Calu3 (cell line): ENCODE measurements at regions not wholly inside any gene's neighbourhood (a gene's known extent, or its start where the extent isn't known, plus 50 kb on each side); places are given as distances from the start of the nearest gene placed in this dataset.

Experiments used
- BruUV-seq: library from RNA; stranded (reverse); fragments of 400-500 nt; replicated peaks from 2 replicates; lab custom pipeline; 2021; lab: Mats Ljungman, UMichigan
- CTCF ChIA-PET: fragments of 300-600 bp; sonication (Branson Sonifier 250); formaldehyde crosslinking; loops from one replicate; lab custom pipeline; 2022; ENCODE audit warnings: antibody characterized with exemption; lab: Charles Lee
- DNase-seq: peaks from one replicate; pipeline ENCODE4 v3.0.0; 2022
- H3K27ac Mint-ChIP-seq: one replicate; pipeline ENCODE4 v1.8.0; 2022; ENCODE audit warnings: mixed read lengths; ENCODE audit not compliant: unreplicated experiment
- H3K27me3 Mint-ChIP-seq: one replicate; pipeline ENCODE4 v1.8.0; 2022; ENCODE audit warnings: mixed read lengths; ENCODE audit not compliant: unreplicated experiment
- H3K36me3 Mint-ChIP-seq: one replicate; pipeline ENCODE4 v1.8.0; 2022; ENCODE audit warnings: mild to moderate bottlenecking, moderate library complexity, mixed read lengths; ENCODE audit not compliant: insufficient read depth, unreplicated experiment
- H3K4me1 Mint-ChIP-seq: one replicate; pipeline ENCODE4 v1.8.0; 2022; ENCODE audit warnings: mild to moderate bottlenecking, low read depth, mixed read lengths; ENCODE audit not compliant: unreplicated experiment
- H3K4me3 Mint-ChIP-seq: one replicate; pipeline ENCODE4 v1.8.0; 2022; ENCODE audit warnings: mild to moderate bottlenecking, low read depth, moderate library complexity, mixed read lengths; ENCODE audit not compliant: unreplicated experiment
- H3K9me3 Mint-ChIP-seq: one replicate; pipeline ENCODE4 v1.8.0; 2022; ENCODE audit warnings: low read depth, mixed read lengths; ENCODE audit not compliant: unreplicated experiment
- intact Hi-C: fragments of 100-400 bp; cut with micrococcal nuclease; formaldehyde crosslinking; loops from one replicate; pipeline ENCODE4 v1.10.0; 2022; ENCODE audit not compliant: unreplicated experiment
- TF ChIP-seq, protein P1 (sequence below): fragments of 200-600 bp; IDR thresholded peaks from one replicate; pipeline ENCODE4 v1.8.0; 2022; ENCODE audit warnings: antibody characterized with exemption; ENCODE audit not compliant: unreplicated experiment

DNA sequence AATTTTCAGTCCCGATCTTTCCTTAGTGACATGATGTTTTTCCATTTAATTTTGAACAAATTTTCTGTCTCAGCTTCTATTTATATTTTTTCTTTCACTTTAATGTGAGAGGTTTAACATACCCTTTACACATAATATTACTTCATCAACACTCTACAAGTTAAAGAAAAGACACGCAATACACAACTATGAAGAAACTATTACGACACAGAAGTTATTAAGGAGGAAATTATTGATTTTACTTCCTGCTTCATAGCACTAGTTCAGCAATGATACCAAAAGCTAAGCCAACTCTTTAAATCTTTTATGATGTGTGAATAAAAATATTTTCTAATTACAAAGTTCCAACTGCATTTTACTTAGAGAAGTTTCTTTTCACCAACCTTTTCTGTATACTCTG is 432.3 kb upstream of the DAB2 start:
- no peak for DNase-seq
- Mint-ChIP-seq H3K27ac (no peak overlapping the region), H3K4me3 (no peak overlapping the region), H3K36me3 (no peaks in the 10 kb centered on the region), H3K27me3 (no peaks in the 10 kb centered on the region), H3K9me3 (no peaks in the 10 kb centered on the region), H3K4me1 (peaks cover 16% of the 10 kb centered on the region)
- TF ChIP-seq, protein P1, sequence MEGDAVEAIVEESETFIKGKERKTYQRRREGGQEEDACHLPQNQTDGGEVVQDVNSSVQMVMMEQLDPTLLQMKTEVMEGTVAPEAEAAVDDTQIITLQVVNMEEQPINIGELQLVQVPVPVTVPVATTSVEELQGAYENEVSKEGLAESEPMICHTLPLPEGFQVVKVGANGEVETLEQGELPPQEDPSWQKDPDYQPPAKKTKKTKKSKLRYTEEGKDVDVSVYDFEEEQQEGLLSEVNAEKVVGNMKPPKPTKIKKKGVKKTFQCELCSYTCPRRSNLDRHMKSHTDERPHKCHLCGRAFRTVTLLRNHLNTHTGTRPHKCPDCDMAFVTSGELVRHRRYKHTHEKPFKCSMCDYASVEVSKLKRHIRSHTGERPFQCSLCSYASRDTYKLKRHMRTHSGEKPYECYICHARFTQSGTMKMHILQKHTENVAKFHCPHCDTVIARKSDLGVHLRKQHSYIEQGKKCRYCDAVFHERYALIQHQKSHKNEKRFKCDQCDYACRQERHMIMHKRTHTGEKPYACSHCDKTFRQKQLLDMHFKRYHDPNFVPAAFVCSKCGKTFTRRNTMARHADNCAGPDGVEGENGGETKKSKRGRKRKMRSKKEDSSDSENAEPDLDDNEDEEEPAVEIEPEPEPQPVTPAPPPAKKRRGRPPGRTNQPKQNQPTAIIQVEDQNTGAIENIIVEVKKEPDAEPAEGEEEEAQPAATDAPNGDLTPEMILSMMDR: no peak
- CTCF ChIA-PET: no interaction called here
- intact Hi-C loops: no loop called here
- no TSS peak for BruUV-seq

DNA sequence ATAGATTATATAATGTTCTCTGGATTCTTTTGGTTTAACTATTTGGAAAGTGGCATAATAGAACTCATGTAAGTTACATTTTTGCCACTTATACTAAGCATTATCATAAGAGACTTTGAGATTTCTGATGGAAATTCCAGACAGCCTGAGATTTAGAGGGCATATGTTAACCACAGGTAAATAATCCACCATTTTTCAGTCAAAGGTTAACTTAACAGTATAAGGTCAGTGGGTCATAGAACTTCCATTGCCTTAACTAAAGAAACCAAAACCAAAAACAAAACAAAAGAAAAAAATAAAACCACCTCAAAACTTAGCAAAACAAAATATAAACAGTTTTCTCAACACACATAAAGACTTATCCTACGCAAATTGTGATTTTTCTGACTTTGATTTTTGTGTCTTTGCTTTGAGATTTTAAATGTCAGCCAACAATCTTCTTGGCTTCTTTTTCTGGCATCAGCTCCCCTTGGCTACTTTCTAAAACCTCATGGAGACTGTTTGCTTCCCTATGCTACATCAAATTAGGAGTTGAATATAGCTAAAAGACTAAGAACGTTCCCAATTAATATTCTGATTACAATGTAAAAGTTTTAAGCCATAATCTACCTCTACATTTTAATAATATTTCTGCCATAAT is 430.1 kb upstream of the DAB2 start:
- CTCF ChIA-PET: interaction anchor here (0.5 kb wide), 1 partner anchor 1002 kb away, joined by 3 read pairs; no protein-coding TSS in a partner anchor
- intact Hi-C loops: no loop called here
- H3K9me3 Mint-ChIP-seq: no peaks in the 10 kb centered on the region
- H3K27me3 Mint-ChIP-seq: no peaks in the 10 kb centered on the region
- TF ChIP-seq, protein P1: no peak
- DNase-seq: no peak
- no peaks in the 10 kb centered on the region for H3K36me3 Mint-ChIP-seq
- H3K4me1 Mint-ChIP-seq: peaks cover 12% of the 10 kb centered on the region
- BruUV-seq: no TSS peak
- H3K4me3 Mint-ChIP-seq: no peak overlapping the region
- no peak overlapping the region for H3K27ac Mint-ChIP-seq

- no TSS peak for BruUV-seq
- Mint-ChIP-seq H3K9me3 (no peaks in the 10 kb centered on the region), H3K27ac (no peak overlapping the region), H3K4me3 (no peak overlapping the region), H3K4me1 (no peaks in the 10 kb centered on the region), H3K36me3 (no peaks in the 10 kb centered on the region), H3K27me3 (no peaks in the 10 kb centered on the region)
- TF ChIP-seq, protein P1: no peak
- CTCF ChIA-PET: no interaction called here
- intact Hi-C loops: no loop called here
- no peak for DNase-seq
These were observed 425.5 kb upstream of the DAB2 start for GRCh38 chr5:39850291-39850690.

DNA sequence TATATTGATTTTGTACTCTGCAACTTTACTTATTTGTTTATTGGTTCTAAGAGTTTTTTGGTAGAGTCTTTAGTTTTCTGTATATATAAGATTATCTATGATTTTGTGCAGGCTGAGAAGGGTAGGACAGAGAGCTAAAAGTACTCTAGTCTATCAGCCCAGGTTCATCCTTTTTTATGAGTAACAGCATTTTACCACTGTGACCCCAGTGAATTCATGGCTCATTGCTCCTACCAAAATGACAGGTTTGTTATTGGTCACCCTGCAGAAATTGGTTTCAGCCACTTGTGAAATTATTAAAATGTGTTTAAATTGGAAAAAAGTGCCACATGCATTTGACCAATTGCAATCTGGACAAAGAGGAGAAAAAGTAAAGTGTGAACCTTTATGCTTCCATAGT is 421.4 kb upstream of the DAB2 start:
- H3K9me3 Mint-ChIP-seq: no peaks in the 10 kb centered on the region
- CTCF ChIA-PET: no interaction called here
- no peak overlapping the region for H3K4me3 Mint-ChIP-seq
- BruUV-seq: no TSS peak
- H3K27me3 Mint-ChIP-seq: no peaks in the 10 kb centered on the region
- H3K4me1 Mint-ChIP-seq: no peaks in the 10 kb centered on the region
- DNase-seq: no peak
- TF ChIP-seq, protein P1: no peak
- H3K27ac Mint-ChIP-seq: no peak overlapping the region
- H3K36me3 Mint-ChIP-seq: no peaks in the 10 kb centered on the region
- intact Hi-C loops: no loop called here
